ENCODE measurements at regions not wholly inside any gene's neighbourhood (a gene's known extent, or its start where the extent isn't known, plus 50 kb on each side); places are given as distances from the start of the nearest gene placed in this dataset.

GRCh38 chr12:91968777-91969171 is 176.9 kb downstream of the BTG1 start:
- TF ChIP-seq CTCF (IDR thresholded peaks at IDR 0.05) (no peak), POLR2AphosphoS5 (IDR thresholded peaks at IDR 0.05; ENCODE audit: insufficient read depth in 1 of 2, low read depth in 1 of 2) (no peak), POLR2A (IDR thresholded peaks at IDR 0.05) (no peak)
